K562 (cell line): ENCODE measurements at regions not wholly inside any gene's neighbourhood (a gene's known extent, or its start where the extent isn't known, plus 50 kb on each side); places are given as distances from the start of the nearest gene placed in this dataset. TPM values are rescaled to one million over a fixed set of nuclear protein-coding genes. Genes with fewer than 3 reads are reported as not detected.

ENCODE experiments used
- small RNA-seq: library from RNA; depleted of rRNA; stranded (forward); fragments of <200 nt; gene quantifications from one replicate; pipeline ENCODE3, GENCODE V24; 2014

Small RNAs in the stretch of these regions (small RNA-seq; reads per million reads assigned to genes)
- not detected for gene AL356321.1
- gene RF00402, result not detected
